Natural killer cell (primary cell): ENCODE measurements at regions not wholly inside any gene's neighbourhood (a gene's known extent, or its start where the extent isn't known, plus 50 kb on each side); places are given as distances from the start of the nearest gene placed in this dataset.

Experiments used
- ATAC-seq, 3 donors: fragments of 150-1000 bp in 2 of 3; fragments of 200-7000 bp in 1 of 3; cut with Tn5 transposase; 1 replicate in 1 of 3; 2 replicates in 2 of 3; pipeline ENCODE4 v1.10.0; 2021; ENCODE audit warnings: mild to moderate bottlenecking in 2 of 3, moderate library complexity in 2 of 3
- DNase-seq, 2 donors: peaks; one replicate each; pipeline versions ENCODE4 v3.0.0 to v3.0.0-alpha.2; 2013 to 2021; ENCODE audit warnings: mixed read lengths in 1 of 2
- H3K27ac ChIP-seq: one replicate; pipeline ENCODE4 v1.5.1; 2013; ENCODE audit warnings: mild to moderate bottlenecking, low read length
- H3K27me3 ChIP-seq: one replicate; pipeline ENCODE4 v1.6.1; 2013; ENCODE audit warnings: low read length; ENCODE audit not compliant: control insufficient read depth, insufficient read depth
- H3K36me3 ChIP-seq: one replicate; pipeline ENCODE4 v1.6.1; 2013; ENCODE audit warnings: low read length; ENCODE audit not compliant: control insufficient read depth, insufficient read depth
- H3K4me1 ChIP-seq: one replicate; pipeline ENCODE4 v1.6.1; 2013; ENCODE audit warnings: low read length; ENCODE audit not compliant: control insufficient read depth, insufficient read depth
- H3K4me3 ChIP-seq: one replicate; pipeline ENCODE4 v1.5.1; 2013; ENCODE audit warnings: low read length
- H3K9me3 ChIP-seq: one replicate; pipeline ENCODE4 v1.6.1; 2013; ENCODE audit warnings: low read length; ENCODE audit not compliant: control insufficient read depth, insufficient read depth
- H3K27ac Mint-ChIP-seq, 2 donors: one replicate each; pipeline ENCODE4 v1.8.0; 2022; ENCODE audit warnings: mild to moderate bottlenecking in 2 of 2, mixed read lengths in 2 of 2, moderate library complexity in 1 of 2
- H3K27me3 Mint-ChIP-seq, 2 donors: one replicate each; pipeline ENCODE4 v1.8.0; 2022; ENCODE audit warnings: low read depth in 2 of 2, mixed read lengths in 2 of 2
- H3K36me3 Mint-ChIP-seq: one replicate; pipeline ENCODE4 v1.8.0; 2022; ENCODE audit warnings: mixed read lengths
- H3K4me1 Mint-ChIP-seq, 2 donors: one replicate each; pipeline ENCODE4 v1.8.0; 2022; ENCODE audit warnings: mixed read lengths in 2 of 2
- H3K4me3 Mint-ChIP-seq: one replicate; pipeline ENCODE4 v1.8.0; 2022; ENCODE audit warnings: mild to moderate bottlenecking, moderate library complexity, mixed read lengths
- H3K9me3 Mint-ChIP-seq, 2 donors: one replicate each; pipeline ENCODE4 v1.8.0; 2022; ENCODE audit warnings: mixed read lengths in 2 of 2
- CTCF ChIP-seq: fragments of 200-600 bp; IDR thresholded peaks from one replicate; pipeline ENCODE4 v1.8.0; 2022; ENCODE audit warnings: antibody characterized with exemption
- WGBS: methylation state at CpG from one replicate; pipeline ENCODE4 v1.1.7; 2013; ENCODE audit warnings: missing lambda C conversion rate; ENCODE audit not compliant: insufficient coverage; 5-methylcytosine and 5-hydroxymethylcytosine counted together
- intact Hi-C: fragments of 100-400 bp; cut with micrococcal nuclease; formaldehyde crosslinking; loops from one replicate; pipeline ENCODE4 v1.14.2; 2022

- TF ChIP-seq CTCF: no peak
- DNase-seq: no peak
- no peak overlapping the region for H3K4me3 ChIP-seq
- no peak overlapping the region for H3K27ac ChIP-seq
- H3K4me3 Mint-ChIP-seq: no peak overlapping the region
- no peak overlapping the region for H3K27ac Mint-ChIP-seq
- no peaks in the 10 kb centered on the region for H3K27me3 ChIP-seq
- no peaks in the 10 kb centered on the region for H3K36me3 Mint-ChIP-seq
- H3K9me3 Mint-ChIP-seq: peaks cover 2% of the 10 kb centered on the region in 2 donors
- no peaks in the 10 kb centered on the region for H3K9me3 ChIP-seq
- WGBS: 94% methylated on average over 1 of the region's 1 CpG
- H3K4me1 Mint-ChIP-seq: no peaks in the 10 kb centered on the region
- H3K4me1 ChIP-seq: no peaks in the 10 kb centered on the region
- intact Hi-C loops: no loop called here
- H3K36me3 ChIP-seq: no peaks in the 10 kb centered on the region
- no peak for ATAC-seq
- H3K27me3 Mint-ChIP-seq: no peaks in the 10 kb centered on the region
Observed at GRCh38 chr5:174252121-174252520, 206.6 kb downstream of the NSG2 start.

GRCh38 chr5:174259696-174260420, 214.4 kb downstream of the NSG2 start:
- Histone ChIP-seq H3K4me3 (no peak overlapping the region), H3K27ac (no peak overlapping the region), H3K9me3 (no peaks in the 10 kb centered on the region), H3K36me3 (no peaks in the 10 kb centered on the region), H3K27me3 (no peaks in the 10 kb centered on the region), H3K4me1 (no peaks in the 10 kb centered on the region)
- TF ChIP-seq CTCF: no peak
- Mint-ChIP-seq H3K4me1 (no peaks in the 10 kb centered on the region), H3K27me3 (peaks cover 0 to 4% of the 10 kb centered on the region in 2 donors), H3K27ac (no peak overlapping the region), H3K36me3 (no peaks in the 10 kb centered on the region), H3K9me3 (peaks cover 0 to 2% of the 10 kb centered on the region in 2 donors), H3K4me3 (no peak overlapping the region)
- ATAC-seq: no peak
- WGBS: 56% methylated on average over 8 of the region's 8 CpGs
- intact Hi-C loops: no loop called here
- no peak for DNase-seq

GRCh38 chr5:174271316-174271715, 225.8 kb downstream of the NSG2 start:
- Mint-ChIP-seq H3K27me3 (peaks cover 0 to 5% of the 10 kb centered on the region in 2 donors), H3K9me3 (peaks cover 0 to 2% of the 10 kb centered on the region in 2 donors), H3K4me3 (no peak overlapping the region), H3K27ac (no peak overlapping the region), H3K4me1 (no peaks in the 10 kb centered on the region), H3K36me3 (no peaks in the 10 kb centered on the region)
- 29% methylated on average over 1 of the region's 1 CpG for WGBS
- TF ChIP-seq CTCF: no peak
- Histone ChIP-seq H3K9me3 (no peaks in the 10 kb centered on the region), H3K4me3 (no peak overlapping the region), H3K27me3 (no peaks in the 10 kb centered on the region), H3K36me3 (no peaks in the 10 kb centered on the region), H3K27ac (no peak overlapping the region), H3K4me1 (no peaks in the 10 kb centered on the region)
- no peak for ATAC-seq
- no peak for DNase-seq
- intact Hi-C loops: no loop called here

- no peaks in the 10 kb centered on the region for H3K27me3 ChIP-seq
- 86% methylated on average over 2 of the region's 2 CpGs for WGBS
- no peak overlapping the region for H3K27ac Mint-ChIP-seq
- ATAC-seq (no peak), DNase-seq (no peak)
- H3K4me3 ChIP-seq: no peak overlapping the region
- no peaks in the 10 kb centered on the region for H3K36me3 ChIP-seq
- no peak for TF ChIP-seq CTCF
- no peaks in the 10 kb centered on the region for H3K36me3 Mint-ChIP-seq
- intact Hi-C loops: no loop called here
- H3K9me3 Mint-ChIP-seq: peaks cover 0 to 2% of the 10 kb centered on the region in 2 donors
- no peaks in the 10 kb centered on the region for H3K4me1 Mint-ChIP-seq
- H3K9me3 ChIP-seq: no peaks in the 10 kb centered on the region
- H3K4me3 Mint-ChIP-seq: no peak overlapping the region
- H3K27me3 Mint-ChIP-seq: peaks cover 0 to 5% of the 10 kb centered on the region in 2 donors
- no peaks in the 10 kb centered on the region for H3K4me1 ChIP-seq
- no peak overlapping the region for H3K27ac ChIP-seq
Observed at GRCh38 chr5:174272671-174273070, 227.2 kb downstream of the NSG2 start.
